ENCODE measurements at regions not wholly inside any gene's neighbourhood (a gene's known extent, or its start where the extent isn't known, plus 50 kb on each side); places are given as distances from the start of the nearest gene placed in this dataset.

- Histone ChIP-seq H3K27ac (ENCODE audit: low read length) (no peak overlapping the region), H3K9ac (ENCODE audit: low read length) (no peak overlapping the region), H3K9me3 (ENCODE audit: insufficient read depth, low read length) (no peaks in the 10 kb centered on the region; the same call in 1 of the 2 replicates), H2AFZ (ENCODE audit: low read depth, low read length) (no peak overlapping the region), H3K36me3 (replicated peaks; ENCODE audit: low read depth, low read length) (no peaks in the 10 kb centered on the region), H3K4me2 (ENCODE audit: low read length) (no peak overlapping the region), H3K27me3 (ENCODE audit: low read depth, low read length) (no peaks in the 10 kb centered on the region), H3K4me3 (ENCODE audit: low read length) (no peak overlapping the region), H3K4me1 (ENCODE audit: low read length) (peaks cover 5% of the 10 kb centered on the region; the same call in 1 of the 2 replicates), H3K79me2 (ENCODE audit: low read length) (no peaks in the 10 kb centered on the region), H4K20me1 (ENCODE audit: insufficient read depth, low read length) (no peaks in the 10 kb centered on the region)
- TF ChIP-seq CTCF (IDR thresholded peaks at IDR 0.05; ENCODE audit: low read depth, low read length) (no peak), EZH2phosphoT487 (IDR thresholded peaks at IDR 0.05; ENCODE audit: low read depth) (no peak)
These were observed 1109.0 kb downstream of the EFNB2 start for GRCh38 chr13:105426441-105426840.

GRCh38 chr13:105414639-105415038, 1120.8 kb downstream of the EFNB2 start:
- Histone ChIP-seq H3K27me3 (ENCODE audit: low read depth, low read length) (no peaks in the 10 kb centered on the region), H2AFZ (ENCODE audit: low read depth, low read length) (no peak overlapping the region), H3K9ac (ENCODE audit: low read length) (no peak overlapping the region), H3K27ac (ENCODE audit: low read length) (no peak overlapping the region), H3K4me3 (ENCODE audit: low read length) (no peak overlapping the region), H3K79me2 (ENCODE audit: low read length) (no peaks in the 10 kb centered on the region), H3K4me2 (ENCODE audit: low read length) (no peak overlapping the region), H3K36me3 (replicated peaks; ENCODE audit: low read depth, low read length) (no peaks in the 10 kb centered on the region), H4K20me1 (ENCODE audit: insufficient read depth, low read length) (no peaks in the 10 kb centered on the region), H3K9me3 (ENCODE audit: insufficient read depth, low read length) (0 out of 2 replicates have a peak, but pooled peaks cover 8% of the 10 kb centered on the region), H3K4me1 (ENCODE audit: low read length) (peaks cover 6% of the 10 kb centered on the region; the same call in 1 of the 2 replicates)
- no peak for TF ChIP-seq EZH2phosphoT487 (IDR thresholded peaks at IDR 0.05; ENCODE audit: low read depth)
- TF ChIP-seq CTCF (IDR thresholded peaks at IDR 0.05; ENCODE audit: low read depth, low read length), result no peak

- Histone ChIP-seq H2AFZ (ENCODE audit: low read depth, low read length) (no peak overlapping the region), H3K9ac (ENCODE audit: low read length) (no peak overlapping the region), H3K79me2 (ENCODE audit: low read length) (no peaks in the 10 kb centered on the region), H3K9me3 (ENCODE audit: insufficient read depth, low read length) (0 out of 2 replicates have a peak, but pooled peaks cover 8% of the 10 kb centered on the region), H3K27me3 (ENCODE audit: low read depth, low read length) (no peaks in the 10 kb centered on the region), H3K4me1 (ENCODE audit: low read length) (peaks cover 6% of the 10 kb centered on the region; the same call in 1 of the 2 replicates), H3K27ac (ENCODE audit: low read length) (no peak overlapping the region), H3K4me3 (ENCODE audit: low read length) (no peak overlapping the region), H3K4me2 (ENCODE audit: low read length) (no peak overlapping the region), H4K20me1 (ENCODE audit: insufficient read depth, low read length) (no peaks in the 10 kb centered on the region), H3K36me3 (replicated peaks; ENCODE audit: low read depth, low read length) (no peaks in the 10 kb centered on the region)
- TF ChIP-seq EZH2phosphoT487 (IDR thresholded peaks at IDR 0.05; ENCODE audit: low read depth) (no peak), CTCF (IDR thresholded peaks at IDR 0.05; ENCODE audit: low read depth, low read length) (no peak)
These were observed 1123.3 kb downstream of the EFNB2 start for GRCh38 chr13:105412171-105412570.

- Histone ChIP-seq H3K36me3 (replicated peaks; ENCODE audit: low read depth, low read length) (no peaks in the 10 kb centered on the region), H3K9ac (ENCODE audit: low read length) (no peak overlapping the region), H3K9me3 (ENCODE audit: insufficient read depth, low read length) (0 out of 2 replicates have a peak, but pooled peaks cover 8% of the 10 kb centered on the region), H2AFZ (ENCODE audit: low read depth, low read length) (no peak overlapping the region), H3K27ac (ENCODE audit: low read length) (no peak overlapping the region), H3K79me2 (ENCODE audit: low read length) (no peaks in the 10 kb centered on the region), H3K4me2 (ENCODE audit: low read length) (no peak overlapping the region), H4K20me1 (ENCODE audit: insufficient read depth, low read length) (no peaks in the 10 kb centered on the region), H3K4me1 (ENCODE audit: low read length) (peaks cover 6% of the 10 kb centered on the region; the same call in 1 of the 2 replicates), H3K27me3 (ENCODE audit: low read depth, low read length) (no peaks in the 10 kb centered on the region), H3K4me3 (ENCODE audit: low read length) (no peak overlapping the region)
- TF ChIP-seq EZH2phosphoT487 (IDR thresholded peaks at IDR 0.05; ENCODE audit: low read depth) (no peak), CTCF (IDR thresholded peaks at IDR 0.05; ENCODE audit: low read depth, low read length) (peak; percentile 15; the same call in 1 of the 2 replicates)
These were observed 1124.9 kb downstream of the EFNB2 start for GRCh38 chr13:105410602-105411001.

Data from OCI-LY3 (cell line).